HG02885 (cell line): ENCODE measurements at regions not wholly inside any gene's neighbourhood (a gene's known extent, or its start where the extent isn't known, plus 50 kb on each side); places are given as distances from the start of the nearest gene placed in this dataset.
"Not testable (repeated sequence)": the region's sequence is repeated elsewhere in the genome, so short reads cannot be mapped to it uniquely, and the experiment has no call there.

ENCODE experiments used
- ATAC-seq: cut with Tn5 transposase; IDR thresholded peaks from one replicate; pipeline ENCODE4 v1.9.1; 2021; ENCODE audit warnings: mild to moderate bottlenecking; ENCODE audit not compliant: unreplicated experiment, poor library complexity

DNA sequence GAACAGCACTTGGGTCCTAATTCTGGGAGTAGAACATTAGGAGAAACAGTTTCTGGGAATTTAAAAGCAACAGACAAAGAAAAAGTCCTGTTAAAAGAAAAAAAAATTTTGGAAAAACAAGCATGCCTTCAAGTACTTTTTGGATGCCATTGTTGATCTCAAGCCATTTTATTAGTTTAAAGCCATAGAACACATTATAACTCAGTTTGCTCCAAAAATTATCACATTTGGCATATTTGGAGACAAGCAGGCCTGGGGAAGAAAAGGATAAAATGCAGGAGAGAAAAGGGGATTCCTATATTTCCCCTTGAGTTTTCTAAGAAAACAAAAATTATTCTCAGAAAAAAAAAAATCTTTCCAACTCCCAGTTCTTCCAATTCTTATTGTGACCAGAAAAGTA is 146.8 kb downstream of the TENT5C start:
- no peak for ATAC-seq

- no peak for ATAC-seq
These were observed 147.4 kb downstream of the TENT5C start for GRCh38 chr1:117753232-117753631.

DNA sequence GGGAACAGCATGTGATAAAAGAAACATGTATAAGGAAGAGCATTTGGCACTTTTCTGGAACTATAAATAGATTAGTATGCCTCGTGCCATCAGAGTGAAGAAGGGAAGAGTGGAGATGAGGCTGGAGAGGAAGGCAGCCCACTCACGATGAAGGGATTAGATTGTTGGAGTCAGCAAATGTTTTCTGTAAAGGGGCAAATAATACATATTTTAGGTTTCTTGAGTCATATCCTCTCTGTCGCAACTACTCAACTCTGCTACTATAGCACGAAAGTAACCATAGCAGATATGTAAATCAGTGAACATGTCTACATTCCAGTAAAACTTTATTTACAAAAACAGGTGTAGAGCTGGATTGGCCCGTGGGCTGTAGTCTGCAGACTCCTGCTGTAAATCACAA is 147.8 kb downstream of the TENT5C start:
- no peak for ATAC-seq

- ATAC-seq: no peak
These were observed 148.5 kb downstream of the TENT5C start for GRCh38 chr1:117754061-117754969.

DNA sequence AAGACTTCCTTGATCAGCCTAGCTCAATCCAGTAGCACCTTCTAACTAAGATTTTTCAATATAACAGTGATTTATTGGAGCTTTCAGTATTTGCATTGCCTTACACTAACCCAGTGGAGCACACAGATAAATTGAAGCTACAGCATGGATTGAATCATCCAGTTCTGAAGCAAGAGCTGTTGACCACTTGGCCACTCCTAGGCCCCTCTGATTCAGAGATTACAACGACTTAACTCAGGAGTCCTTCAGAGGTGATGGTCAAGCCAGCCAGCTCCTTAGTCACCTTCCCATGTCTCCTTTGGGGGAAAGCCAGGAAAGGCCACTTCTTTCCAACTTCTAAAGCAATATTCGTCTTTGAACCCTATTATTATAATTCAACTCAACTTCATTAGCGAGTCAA is 151.8 kb downstream of the TENT5C start:
- ATAC-seq: no peak

GRCh38 chr1:117758444-117759316 is 152.8 kb downstream of the TENT5C start:
- ATAC-seq: peak; percentile 84

DNA sequence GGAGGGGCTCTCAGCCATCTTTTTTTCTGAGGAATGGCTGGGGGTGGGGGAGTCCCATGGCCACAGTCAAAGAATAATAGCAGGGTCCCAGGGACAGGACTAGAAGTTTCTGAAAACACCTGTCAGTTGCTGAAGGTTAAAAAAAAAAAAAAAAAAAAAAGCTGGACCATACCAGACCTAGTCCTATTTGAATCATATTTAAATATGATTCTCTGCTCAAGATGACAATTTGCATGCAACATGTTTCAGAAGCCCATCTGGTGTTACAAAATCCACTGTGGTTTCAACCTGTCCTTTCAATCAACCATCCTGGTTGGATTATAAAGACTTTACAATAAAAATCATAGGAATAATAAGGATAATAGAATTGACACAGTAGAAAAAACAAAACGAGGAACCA is 153.7 kb downstream of the TENT5C start:
- no peak for ATAC-seq

- no peak for ATAC-seq
These were observed 154.2 kb downstream of the TENT5C start for GRCh38 chr1:117760069-117760468.

GRCh38 chr1:117760485-117760884 is 154.6 kb downstream of the TENT5C start:
- ATAC-seq: no peak

DNA sequence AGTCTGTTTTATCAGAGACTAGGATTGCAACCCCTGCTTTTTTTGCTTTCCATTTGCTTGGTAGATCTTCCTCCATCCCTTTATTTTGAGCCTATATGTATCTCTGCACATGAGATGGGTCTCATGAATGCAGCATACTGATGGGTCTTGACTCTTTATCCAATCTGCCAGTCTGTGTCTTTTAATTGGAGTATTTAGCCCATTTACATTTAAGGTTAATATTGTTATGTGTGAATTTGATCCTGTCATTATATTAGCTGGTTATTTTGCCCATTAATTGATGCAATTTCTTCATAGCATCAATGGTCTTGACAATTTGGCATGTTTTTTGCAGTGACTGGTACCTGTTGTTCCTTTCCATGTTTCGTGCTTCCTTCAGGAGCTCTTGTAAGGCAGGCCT is 161.7 kb downstream of the GDAP2 start:
- not testable (repeated sequence) for ATAC-seq

GRCh38 chr1:117770981-117771531 is 158.4 kb downstream of the GDAP2 start:
- no peak for ATAC-seq

DNA sequence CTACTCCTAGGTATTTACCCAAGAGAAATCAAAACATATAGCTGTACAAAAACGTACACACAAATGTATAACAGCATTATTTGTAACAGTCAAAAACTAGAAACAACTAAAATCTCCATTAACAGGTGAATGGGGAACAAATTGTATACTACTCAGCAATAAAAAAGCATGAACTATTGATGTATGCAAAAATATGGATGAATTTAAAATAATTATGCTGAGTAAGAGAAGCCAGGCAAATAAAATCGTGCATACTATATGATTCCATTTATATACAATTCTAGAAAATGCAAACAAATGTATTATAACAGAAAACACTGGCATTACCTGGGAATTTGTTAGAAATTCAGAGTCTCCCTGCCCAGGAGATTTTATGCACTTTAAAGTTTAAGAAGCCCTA is 150.1 kb downstream of the GDAP2 start:
- ATAC-seq: no peak

GRCh38 chr1:117780687-117781475 is 148.5 kb downstream of the GDAP2 start:
- no peak for ATAC-seq

DNA sequence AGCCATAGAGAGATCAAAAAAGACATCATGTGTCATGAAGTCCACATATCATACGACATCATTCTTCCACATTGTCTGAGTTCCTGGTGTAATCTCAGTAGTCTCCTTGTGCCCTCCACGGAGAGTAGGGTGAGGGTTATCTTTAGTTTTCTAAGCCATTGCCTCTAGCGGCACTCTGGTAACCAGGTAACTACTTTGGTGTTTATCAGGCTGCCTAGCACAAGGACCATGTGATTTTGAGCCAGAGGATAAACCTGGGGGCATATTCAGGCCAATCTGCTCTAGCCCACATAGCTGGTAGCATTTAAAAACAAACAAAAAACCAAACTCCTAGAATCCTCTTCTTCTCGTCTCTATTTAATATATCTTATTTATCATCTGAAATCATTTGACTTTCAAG is 147.4 kb downstream of the GDAP2 start:
- ATAC-seq: no peak

- ATAC-seq: no peak
These were observed 145.6 kb downstream of the GDAP2 start for GRCh38 chr1:117783606-117784396.

- ATAC-seq: no peak
These were observed 141.4 kb downstream of the GDAP2 start for GRCh38 chr1:117788014-117788413.

DNA sequence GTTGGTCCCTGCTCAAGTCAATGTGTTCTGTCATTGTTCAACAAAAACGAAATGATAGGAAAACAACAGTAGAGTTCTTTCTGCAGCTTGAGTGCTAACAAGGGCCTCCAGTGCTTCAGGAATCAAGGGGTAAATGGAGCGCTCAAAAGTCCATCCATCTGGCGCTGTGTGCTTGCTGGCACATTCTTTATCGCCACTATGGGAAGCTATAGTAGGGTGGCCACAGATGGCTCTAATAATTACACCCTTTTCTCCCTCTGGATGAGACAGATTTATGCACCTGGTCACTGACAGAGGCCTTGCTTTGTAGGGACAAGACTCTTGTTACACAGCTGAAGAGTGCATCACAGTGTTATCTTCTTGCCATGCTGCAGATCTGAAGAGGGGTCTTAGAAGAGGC is 136.0 kb downstream of the GDAP2 start:
- no peak for ATAC-seq

DNA sequence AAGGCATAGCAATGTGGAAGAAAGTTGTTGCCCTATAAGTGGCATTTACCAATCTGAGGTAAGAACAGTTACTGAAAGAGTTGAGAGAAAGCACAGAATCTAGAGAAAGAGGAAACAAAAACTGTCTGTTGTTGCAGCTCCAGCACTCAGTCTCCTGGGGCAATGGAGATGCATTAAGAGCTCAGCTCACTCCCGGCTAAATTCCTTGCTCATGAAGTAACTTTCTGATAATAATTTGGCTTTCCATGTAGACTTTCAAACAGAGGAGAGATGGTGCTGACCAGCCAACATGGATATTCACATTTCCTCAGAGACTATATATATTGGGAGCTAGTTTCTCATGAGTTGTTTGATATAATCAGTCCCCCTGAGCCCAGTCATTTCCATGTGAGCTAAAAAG is 135.3 kb downstream of the GDAP2 start:
- ATAC-seq: no peak

GRCh38 chr1:117795190-117795589 is 134.2 kb downstream of the GDAP2 start:
- no peak for ATAC-seq
